Caki2 (cell line): ENCODE measurements at regions not wholly inside any gene's neighbourhood (a gene's known extent, or its start where the extent isn't known, plus 50 kb on each side); places are given as distances from the start of the nearest gene placed in this dataset.

Experiments
- DNase-seq: peaks from one replicate; pipeline ENCODE4 v3.0.0-alpha.2; 2015; ENCODE audit warnings: low read depth
- in situ Hi-C: cut with HindIII; loops from 2 replicates; pipeline ENCODE4 v1.10.0; 2016; ENCODE audit warnings: low sequenced_read_pairs, low pct_unique_long_range_greater_than_20kb, mixed read lengths

GRCh38 chr11:79578116-79578515 is 137.3 kb upstream of the TENM4 start:
- in situ Hi-C loops, result no loop called here
- no peak for DNase-seq

DNA sequence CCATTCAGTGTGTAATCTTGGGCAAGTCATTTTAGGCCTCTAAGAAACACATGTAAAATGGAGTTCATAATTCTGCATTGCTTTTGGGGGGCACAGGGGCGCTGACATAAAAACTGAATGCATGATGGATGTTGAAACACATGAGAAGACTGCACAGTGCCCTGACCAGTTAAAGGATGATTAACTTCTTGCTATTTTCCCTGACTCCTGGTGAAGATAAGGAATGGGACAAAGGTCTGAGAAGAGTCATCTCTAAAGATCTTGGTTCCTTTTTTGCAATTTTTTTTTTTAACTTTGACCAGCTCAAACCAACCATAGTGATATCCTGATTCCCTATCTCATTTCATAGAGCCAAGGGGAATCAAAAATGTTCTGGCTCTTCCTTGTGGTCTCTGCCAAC is 134.9 kb upstream of the TENM4 start:
- no peak for DNase-seq
- in situ Hi-C loops, result no loop called here

DNA sequence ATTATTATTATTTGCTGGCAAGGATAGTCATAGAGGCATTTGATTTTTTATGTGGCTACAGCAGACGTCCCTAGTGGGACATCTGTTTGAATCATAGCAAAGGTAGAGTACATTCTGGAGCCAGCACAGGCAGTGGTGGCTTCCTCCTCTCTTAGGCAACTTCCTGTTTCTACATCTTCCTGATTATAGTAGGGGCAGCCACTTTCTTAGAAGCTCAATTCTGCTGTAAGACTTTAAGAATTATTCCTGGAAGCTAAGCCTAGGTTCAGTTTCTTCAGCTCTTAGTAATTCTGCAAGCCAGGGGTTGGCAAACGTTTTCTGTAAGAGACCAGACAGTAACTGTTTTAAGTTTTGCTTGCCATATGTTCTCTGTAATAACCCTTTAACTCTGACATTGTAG is 129.3 kb upstream of the TENM4 start:
- in situ Hi-C loops, result no loop called here
- DNase-seq, result no peak

- in situ Hi-C loops, result no loop called here
- DNase-seq, result no peak
Measured at GRCh38 chr11:79564288-79564925, 123.6 kb upstream of the TENM4 start.

DNA sequence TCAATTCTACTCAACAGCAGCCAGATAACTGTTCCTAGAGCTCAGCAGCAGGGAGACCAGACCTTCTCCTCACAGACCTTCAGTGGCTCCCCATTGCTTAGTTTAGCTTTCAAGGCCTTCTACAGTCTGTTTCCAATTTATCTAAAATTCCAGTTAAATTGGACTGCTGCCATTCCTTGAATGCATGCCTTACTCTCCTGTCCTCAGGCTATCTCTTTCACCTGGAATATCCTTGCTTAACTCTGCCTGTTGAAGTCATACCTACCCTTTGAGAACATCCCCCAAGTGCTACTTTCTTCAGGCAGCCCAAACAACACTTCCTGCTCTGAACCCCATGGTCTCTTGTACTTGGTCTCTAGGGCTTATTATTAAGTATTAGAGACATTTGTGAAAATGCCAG is 120.7 kb upstream of the TENM4 start:
- in situ Hi-C loops, result no loop called here
- DNase-seq, result no peak

- in situ Hi-C loops, result no loop called here
- no peak for DNase-seq
Measured at GRCh38 chr11:79550809-79551208, 110.0 kb upstream of the TENM4 start.

GRCh38 chr11:79547256-79547655 is 106.4 kb upstream of the TENM4 start:
- no peak for DNase-seq
- in situ Hi-C loops, result no loop called here

GRCh38 chr11:79546351-79546750 is 105.5 kb upstream of the TENM4 start:
- no peak for DNase-seq
- in situ Hi-C loops, result no loop called here

DNA sequence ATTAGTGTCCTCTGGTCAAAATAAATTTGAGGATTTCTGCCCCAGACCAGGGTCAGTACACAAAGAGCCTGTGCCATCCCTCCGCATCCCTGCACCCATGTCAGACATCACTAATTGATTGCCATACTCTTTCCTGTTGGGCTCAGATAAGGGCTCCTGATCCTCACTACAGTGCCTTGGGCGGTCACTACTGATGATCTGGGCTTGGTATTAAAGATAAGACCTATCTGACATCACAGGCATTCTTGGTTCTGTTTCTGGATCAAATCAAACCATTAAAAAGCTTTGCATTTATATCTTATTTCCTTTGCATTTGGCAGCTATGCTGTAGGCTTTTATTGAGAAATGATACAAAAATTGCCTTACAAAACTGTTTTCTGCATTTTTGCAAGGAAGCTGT is 103.5 kb upstream of the TENM4 start:
- DNase-seq, result no peak
- in situ Hi-C loops, result no loop called here

GRCh38 chr11:79543101-79543500 is 102.3 kb upstream of the TENM4 start:
- in situ Hi-C loops, result no loop called here
- DNase-seq, result no peak

DNA sequence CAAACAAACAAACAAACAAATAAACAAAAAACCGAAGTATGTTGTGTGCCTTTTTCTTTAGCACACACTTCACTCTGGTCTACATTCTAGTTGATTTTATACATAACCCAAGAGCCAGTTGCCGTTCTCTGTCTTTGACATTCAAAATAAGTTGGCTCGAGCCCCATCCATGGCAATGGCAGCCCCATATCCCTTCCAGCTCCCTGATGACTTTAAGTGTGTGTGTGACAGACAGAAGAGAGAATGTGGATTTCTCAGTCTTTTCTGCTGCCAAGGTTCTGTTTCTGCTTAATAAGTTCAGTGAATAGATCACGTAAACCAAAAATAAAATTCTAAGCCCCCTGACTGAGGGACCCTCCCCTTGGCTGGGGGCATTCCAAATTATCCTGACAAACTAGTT is 100.6 kb upstream of the TENM4 start:
- in situ Hi-C loops, result no loop called here
- no peak for DNase-seq

DNA sequence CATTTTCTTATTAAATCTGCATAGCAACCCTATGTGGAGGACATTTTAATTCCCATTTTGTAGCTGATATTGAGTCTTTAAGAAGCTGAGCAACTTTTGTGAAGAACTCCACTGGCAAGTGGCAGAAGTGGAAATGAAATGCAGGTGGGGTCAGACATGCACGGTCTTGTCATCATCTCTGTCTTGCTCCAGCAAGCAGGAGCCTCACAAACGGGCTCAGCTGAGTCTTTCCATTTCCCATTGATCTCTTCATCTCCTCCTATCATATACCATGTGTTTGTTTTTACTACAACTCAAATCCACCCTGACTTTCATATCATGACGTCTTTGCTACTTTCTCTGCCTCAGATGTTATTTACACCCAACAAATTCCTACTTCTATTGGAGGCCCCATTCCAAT is 97.9 kb upstream of the TENM4 start:
- DNase-seq, result no peak

DNA sequence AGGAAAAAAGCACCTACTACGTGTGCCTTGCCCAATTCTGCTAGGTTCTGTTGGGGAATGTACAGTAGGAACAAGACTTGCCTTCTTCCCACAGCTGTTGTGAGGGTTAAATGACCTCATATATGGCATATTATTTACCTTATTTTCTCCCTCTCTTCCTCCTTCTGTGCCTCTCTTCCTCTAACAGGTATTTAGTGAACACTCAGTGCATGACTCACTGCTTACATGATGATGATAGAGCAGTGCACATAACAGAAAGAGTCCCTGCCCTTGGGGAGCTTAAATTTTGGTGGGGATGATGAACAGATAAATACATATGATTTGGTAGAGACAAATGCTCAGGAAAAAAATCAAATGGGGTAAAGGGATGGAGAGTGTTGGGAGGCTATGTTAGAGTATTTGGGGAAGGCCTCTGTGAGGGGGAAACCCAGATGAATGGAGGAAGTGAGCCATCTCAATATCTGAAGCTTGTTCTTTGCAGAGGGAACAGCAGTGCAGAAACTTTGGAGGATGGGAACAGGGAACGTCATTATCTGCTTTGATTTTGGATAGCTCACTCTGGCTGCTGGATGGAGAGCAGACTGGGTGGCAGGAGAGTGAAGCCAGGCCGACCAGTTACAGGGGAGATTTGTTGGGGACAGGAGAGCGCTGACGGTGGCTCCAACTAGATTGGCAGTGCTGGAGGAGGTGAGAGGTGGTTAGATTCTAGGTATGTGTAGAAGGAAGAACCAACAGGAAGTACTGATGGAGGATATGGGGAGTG is 95.5 kb upstream of the TENM4 start:
- DNase-seq, result no peak
- in situ Hi-C loops, result no loop called here

More for the DNA sequence above, 97.9 kb upstream of the TENM4 start:
- in situ Hi-C loops, result no loop called here

DNA sequence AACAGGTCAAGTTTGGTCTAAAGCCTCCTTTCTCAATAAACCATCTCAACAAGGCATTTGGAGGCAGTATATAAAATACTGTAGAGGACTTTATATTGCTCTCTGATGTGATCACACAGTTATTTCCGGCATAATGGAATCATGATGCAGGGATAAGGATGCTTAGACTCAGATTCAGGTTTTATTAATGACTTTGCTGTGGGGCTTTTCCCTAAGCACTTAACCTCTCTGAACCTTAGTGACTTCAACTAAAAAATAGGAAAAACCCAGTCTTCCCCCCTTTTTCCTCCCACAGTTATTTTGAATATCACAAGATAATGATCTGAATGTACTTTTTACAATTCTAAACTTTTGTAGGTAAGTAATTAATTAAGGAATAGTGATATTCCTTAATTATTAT is 94.8 kb upstream of the TENM4 start:
- in situ Hi-C loops, result no loop called here
- DNase-seq, result no peak

- in situ Hi-C loops, result no loop called here
- DNase-seq, result no peak
Measured at GRCh38 chr11:79525257-79525656, 84.4 kb upstream of the TENM4 start.

GRCh38 chr11:79522626-79523025 is 81.8 kb upstream of the TENM4 start:
- in situ Hi-C loops, result no loop called here
- no peak for DNase-seq

DNA sequence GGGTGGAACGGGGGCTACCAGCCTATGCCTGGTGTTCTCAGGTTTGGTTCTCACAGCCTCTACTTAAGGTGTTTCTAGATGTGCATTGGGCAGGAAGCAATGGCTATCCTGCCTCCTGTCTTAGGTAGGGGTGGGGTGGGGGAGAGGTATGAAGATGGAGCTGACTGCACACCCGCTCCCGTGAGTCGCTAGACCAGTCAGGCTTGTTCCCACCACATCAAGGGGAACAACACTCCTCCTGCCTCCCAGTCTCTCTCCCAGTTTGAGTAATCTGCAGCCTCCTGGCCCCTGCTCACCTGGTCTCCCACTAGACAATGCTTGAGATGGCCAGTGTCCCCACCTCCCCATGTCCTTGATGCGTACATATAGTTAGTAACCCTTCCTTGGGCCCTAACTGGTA is 79.3 kb upstream of the TENM4 start:
- DNase-seq, result no peak
- in situ Hi-C loops, result no loop called here

DNA sequence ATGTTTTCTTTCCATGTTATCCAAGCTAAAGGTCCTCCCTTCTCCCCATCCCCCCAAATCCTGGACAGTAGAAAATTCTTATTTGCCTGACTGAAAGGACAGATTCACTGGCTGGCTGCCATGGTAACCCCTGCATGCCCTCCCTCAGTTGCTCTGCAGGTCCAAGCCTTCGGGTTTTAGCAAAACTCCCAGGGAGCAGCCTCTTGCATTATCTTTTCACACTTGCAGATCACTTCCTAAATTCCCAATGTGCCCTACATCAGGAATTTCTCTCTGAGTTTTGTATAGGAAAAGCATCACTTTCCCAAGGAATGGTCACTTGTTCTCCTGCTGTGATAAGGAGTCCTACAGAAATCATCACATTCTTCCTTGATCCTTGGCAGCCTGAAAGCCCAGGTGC is 75.0 kb upstream of the TENM4 start:
- DNase-seq, result no peak
- in situ Hi-C loops, result no loop called here

DNA sequence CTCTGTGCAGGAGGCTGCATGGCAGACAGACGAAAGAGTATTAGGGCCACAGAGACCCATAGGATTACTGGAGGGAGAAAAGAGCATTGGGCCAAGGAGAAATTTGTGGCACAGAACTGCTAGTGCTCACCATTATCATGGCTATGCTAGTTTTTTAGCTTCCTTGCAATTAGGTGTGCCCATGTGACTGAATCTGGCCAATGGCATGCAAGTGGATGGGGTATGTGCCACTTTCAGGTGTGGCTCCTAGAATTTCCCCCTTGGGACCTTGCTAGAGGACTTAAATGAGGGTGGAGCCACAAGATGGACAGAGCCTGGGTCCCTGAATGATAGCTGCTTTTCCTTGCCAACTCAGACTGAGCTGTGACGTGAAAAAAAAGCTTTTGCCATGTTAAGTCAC is 73.9 kb upstream of the TENM4 start:
- no peak for DNase-seq
- in situ Hi-C loops, result no loop called here

GRCh38 chr11:79514290-79514689 is 73.5 kb upstream of the TENM4 start:
- in situ Hi-C loops, result no loop called here
- DNase-seq, result no peak
